ENCODE measurements at regions not wholly inside any gene's neighbourhood (a gene's known extent, or its start where the extent isn't known, plus 50 kb on each side); places are given as distances from the start of the nearest gene placed in this dataset.

DNA sequence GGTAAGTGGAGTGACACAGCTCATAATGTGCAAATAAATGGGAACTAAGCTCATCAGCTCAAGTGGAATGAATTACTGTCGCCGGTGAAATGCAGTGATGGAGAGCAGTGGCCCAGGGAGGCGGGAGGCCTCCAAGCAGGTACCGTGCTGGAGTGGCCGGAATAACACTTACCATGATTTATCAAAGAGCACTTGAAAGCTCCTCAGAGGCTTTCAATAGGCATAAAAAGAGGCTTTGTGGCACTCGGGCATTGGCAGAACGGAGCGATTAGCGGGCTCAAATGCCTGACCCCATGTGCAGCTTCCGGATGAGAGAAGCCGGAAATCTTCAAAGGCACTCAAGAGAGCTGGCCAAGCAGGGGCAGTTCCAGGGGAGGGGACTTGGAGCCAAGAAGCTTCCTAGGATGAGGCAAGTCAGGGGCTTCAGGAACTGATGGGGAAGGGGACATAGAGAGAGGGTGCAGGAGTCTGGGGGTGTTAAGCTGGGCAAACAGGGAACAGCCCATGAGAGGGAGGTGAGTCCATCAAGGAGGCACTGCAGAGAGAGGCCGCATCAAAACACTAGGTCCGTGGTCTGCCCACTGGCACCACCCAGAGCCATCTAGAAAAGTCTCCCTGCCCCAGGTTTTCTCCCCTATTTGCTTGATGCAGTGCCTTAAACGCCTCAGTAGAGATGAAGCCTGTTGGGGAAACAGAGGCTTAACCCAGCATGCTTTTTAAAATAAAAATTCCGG, 144.0 kb upstream of the IRX6 start:
- DNase-seq: no peak

DNA sequence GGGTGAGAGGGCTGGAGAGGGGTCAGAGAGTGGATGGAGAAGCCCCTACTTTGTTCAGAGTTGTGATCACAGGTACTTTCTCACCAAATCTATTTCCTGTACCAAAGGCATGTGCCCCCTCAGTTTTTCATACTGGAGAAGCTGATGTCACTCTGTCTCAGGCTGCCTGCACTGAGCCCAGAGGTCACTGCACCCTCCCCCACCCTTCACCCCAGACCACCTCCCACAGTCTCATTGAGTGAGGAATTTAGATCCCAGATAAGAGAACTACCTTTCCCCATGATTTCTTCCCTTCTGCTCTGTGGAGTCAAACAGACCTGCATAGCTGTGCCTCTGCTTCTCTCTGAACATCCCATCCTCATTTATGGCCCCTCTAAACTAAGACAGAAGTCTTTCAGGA, 140.0 kb upstream of the IRX6 start:
- DNase-seq: no peak

DNA sequence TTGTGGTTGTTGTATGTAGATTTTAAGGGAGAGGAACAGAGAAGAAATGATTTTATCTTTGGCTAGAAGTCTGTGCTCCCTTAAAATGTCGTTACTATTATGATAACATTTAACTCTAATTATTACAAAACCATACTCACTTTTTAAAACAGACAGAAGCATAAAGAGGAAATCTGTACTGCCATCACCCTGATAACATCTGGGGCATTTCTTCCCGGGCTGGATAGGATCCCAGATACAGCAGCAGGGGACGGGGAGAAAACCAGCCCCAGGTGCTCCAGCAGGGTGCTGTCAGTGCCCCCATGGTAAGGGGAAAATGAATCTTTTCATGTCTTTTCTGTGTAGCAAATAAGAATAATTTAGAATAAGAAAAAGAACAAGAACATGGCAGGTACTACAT, 139.4 kb upstream of the IRX6 start:
- DNase-seq: no peak

DNA sequence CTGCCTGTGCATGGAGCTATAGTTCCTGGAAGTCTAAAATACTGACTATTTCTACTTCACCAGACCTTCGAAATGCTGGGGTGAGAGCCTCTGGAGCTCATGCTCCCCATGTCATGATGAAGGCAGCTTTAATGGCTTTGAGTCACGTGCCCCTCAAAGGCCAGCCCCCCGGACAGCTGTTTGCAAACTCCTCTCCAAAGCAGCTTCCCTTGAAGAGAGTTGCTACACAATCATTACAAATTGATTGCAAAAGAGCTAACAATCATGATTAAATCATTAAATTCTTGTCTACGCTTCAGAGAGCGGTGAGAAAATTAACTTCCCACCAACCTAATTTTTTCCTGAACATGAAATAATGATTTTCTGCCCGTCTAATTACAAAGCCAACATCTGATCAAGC, 134.8 kb upstream of the IRX6 start:
- no peak for DNase-seq

DNA sequence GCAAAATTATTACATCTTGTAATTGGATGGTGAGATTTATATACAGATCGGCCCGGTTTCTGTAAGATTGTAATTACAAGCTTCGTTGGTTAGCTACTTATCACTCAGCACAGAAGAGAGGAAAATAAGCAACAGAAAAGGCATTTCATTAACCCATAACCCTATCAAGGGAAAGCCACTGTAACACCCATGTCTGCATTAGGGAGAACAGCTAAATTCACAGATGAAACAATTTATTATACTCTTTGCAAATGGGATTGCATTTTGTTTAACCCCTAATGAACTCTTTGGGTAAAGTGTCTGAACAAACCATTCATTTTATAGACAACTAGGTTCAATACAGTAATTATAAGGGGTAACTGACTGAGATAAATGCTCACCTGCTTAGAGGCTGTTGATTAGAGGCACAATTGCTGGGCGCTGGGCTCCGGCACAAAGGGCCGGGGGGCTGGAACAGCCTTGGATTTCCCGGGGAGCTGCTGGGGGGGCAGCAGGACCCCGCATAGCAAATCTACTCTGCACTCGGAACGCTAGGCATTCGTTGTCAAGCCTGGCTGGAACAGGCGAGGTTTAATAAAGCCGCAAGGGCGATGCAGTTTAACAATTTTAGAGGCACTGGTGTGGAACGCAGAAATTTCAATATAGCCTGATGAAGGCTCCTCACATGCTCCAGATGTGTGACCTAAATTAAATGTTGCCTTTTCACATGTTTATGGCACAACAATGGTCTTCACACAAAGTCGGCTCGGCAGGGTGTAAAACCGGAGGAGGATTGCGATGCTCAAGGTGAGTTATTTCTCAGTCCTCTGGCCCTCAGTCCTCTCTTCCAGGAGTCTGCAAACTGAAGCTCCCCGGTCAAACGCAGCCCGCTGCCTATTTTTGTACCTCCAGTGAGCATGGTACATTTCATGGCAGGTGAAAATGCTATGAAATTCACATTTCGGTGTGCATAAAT, 134.0 kb upstream of the IRX6 start:
- no peak for DNase-seq

DNA sequence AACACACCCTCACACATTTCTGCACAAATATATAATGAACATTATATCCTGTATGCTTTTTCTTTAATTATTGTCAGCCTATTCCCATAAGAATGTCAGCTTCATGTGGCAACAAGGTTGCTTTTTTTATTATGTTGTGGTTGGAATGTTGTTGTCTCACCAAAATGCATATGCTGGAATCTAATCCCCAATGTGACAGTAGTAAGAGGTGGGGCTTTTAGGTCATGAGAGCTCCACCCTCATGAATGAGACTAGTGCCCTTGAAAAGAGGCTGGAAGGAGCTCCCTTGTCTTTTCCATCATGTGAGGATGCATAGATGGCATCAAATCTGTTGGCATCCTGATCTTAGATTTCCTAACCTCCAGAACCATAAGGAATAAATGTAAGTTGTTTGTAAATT, 131.3 kb upstream of the IRX6 start:
- DNase-seq: no peak

DNA sequence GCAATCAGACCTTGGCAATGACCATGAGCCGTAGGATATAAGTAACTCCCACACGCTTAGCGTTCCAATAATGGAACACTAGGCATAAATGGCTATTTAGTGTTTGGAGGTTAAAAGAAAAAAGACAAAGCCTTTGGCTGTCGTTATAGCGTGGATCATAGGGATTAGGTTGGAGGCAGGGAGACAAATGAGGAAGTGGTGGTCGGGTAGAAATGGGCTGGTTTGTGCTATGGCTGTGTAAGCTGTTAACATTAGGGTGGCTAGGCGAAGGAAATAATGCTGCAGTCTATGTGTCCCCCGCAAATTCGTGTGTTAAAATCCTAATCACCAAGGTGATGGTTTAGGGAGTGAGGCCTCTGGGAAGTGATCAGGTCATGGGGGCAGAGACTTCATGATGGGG, 120.4 kb upstream of the IRX6 start:
- no peak for DNase-seq

DNA sequence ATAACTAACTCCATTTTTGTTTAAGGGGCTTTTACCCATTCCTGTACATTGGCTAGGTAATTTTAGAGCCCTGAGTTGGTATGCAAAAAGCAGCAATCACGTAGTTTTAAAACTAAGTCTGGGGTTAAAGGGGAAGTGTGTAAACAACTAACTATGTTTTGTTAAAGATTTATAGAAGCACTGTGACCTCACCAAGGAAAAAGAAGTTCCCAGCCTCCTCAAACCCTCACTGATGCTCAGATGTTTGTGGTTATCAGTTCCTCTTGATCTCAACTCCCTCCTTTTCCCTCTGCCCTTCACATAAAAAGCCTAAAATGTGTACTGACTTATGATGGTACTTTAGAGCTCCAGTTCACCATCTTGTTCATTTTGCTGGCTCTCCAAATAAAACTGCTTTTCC, 119.9 kb upstream of the IRX6 start:
- no peak for DNase-seq

DNA sequence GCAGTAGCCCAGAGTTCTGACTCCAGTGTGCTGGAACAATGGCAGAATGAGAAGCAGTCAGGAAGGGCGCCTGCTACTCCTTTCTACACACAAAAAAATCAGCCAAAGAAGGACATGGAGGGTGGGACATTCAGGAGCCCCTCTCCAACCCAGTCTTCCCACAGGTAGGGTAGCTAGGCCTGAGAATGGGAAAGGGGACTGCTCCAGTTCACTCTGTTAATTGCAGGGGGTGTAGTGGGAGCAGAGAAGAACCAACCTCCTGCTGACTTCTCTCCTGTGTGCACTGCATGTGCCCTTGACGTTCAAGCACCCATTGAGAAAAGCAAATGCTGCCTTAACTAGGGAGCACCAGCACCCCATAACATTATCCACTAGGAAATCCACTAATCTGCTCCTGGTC, 119.1 kb upstream of the IRX6 start:
- no peak for DNase-seq

DNA sequence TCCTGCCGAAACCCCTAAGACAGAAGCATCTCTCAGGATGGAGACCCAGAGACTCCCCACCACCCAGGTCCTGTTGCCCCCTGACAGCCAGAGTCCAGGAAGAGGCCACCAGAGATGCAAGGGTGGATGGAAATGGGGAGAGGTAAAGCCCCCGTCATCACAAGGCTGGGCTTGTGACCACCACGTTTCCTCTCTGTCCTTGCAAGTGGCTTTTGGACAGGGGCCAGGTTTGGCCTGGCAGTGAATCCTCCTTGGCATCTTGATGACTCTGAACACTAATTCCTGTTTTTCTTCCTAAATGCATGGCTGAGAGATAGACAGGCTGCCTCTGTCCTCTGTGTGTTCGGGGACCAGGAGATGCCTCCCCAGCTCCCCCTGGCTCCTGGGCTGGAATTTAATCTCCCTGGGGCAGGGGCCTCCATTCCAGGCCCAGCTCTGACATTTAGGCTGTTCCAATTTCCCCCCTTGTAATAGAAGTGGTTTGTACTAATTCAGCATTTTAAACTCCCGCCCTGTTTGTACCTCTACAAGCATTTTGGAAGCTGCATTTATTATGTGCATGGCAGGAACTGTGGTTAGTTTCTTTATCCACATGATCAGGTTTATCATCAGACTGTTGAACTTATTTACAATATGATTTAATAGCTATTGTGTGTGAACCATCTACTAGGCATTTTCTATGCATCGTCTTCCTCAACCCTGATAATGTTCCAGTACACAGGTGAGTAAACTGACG, 116.1 kb upstream of the IRX6 start:
- no peak for DNase-seq

DNA sequence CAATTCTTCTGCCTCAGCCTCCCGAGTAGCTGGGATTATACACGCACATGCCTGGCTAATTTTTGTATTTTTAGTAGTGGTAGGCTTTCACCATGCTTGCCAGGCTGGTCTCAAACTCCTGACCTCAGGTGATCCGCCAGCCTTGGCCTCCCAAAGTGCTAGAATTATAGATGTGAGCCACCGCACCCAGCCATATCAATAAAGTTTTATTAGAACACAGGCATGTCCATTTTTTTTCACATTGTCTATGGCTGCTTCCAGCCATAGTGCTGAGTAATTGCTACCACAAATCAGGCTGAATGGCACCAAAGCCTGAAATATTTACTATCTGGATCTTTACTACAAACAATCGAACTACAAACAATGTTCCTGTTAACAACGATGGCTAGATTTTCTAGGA, 114.4 kb upstream of the IRX6 start:
- no peak for DNase-seq

DNA sequence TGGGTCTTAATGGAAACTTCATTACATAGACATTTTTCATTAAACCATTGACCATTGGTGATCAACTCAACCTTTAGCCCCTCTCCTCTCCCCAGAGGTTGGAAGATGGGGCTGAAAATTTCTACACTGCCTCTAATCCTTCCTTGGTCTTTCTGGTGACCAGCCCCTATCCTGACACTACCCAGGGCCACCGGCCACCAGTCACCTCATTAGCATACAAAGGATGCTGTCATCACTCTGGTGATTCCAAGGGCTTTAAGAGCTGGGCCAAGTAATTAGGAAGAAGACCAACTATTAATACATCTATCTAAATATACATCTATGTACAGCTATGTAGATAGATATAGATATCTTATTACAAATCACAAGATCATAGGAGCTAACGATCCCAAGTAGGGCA, 111.2 kb upstream of the IRX6 start:
- no peak for DNase-seq

DNA sequence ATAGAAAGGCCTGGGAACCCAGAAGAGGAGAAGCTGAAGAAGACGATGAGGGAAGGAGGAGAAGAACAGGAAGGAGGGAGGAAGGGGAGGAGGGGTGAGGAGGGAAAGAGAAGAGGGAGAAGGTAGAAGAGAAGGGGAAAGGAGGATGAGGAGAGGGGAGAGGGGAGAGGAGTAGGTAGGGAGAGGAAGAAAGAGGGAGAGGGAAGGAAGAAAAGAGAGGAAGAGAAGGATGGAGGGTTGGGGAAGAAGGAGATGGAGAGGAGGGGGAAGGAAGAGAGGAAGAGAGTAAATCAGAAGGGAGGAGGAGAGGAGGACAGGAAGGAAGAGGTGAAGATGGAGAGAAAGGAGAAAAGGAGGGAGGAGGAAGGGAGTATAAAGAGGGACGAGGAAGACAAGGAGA, 109.6 kb upstream of the IRX6 start:
- no peak for DNase-seq

DNA sequence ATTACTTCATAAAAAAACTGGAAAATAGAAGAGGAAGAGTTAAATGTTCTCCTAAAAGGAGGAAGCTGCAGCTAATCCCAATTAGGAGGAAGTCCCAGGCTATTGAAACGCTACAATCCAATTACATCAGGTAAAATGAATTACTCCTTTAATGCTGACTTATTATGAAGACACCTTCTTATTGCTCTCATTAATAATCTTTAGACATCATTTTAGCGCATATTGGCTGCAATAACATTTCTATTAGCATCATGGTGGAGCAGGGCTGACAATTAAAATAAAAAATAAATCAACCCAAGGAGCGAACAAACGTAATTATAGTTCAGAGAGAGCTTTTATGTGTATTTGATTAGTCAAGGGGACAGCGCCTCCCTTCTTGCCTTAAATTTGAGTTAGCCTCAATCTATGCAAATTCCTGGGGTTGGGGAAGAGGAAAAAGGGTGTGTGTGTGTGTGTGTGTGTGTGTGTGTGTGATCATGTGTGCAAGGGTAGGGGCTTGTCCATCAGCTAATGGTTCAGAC, 109.0 kb upstream of the IRX6 start:
- no peak for DNase-seq

DNA sequence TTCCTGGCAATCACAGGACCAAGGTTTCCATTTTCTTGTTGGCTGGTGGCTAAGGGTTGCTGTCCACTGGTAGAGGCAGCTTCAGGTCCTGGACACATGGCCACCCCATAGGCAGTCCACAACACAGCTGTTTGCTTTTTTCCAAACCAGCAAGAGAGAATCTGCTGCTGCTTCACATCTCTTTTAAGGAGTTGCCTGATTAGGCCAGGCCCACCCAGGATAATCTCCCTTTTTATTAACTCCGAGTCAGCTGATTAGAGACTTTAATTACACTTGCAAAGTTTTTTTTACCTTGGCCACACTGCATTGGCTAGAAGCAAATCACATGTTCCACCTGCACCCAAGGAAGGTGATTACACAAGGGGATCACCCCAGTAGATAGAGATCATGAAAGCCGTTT, 106.6 kb upstream of the IRX6 start:
- no peak for DNase-seq

DNA sequence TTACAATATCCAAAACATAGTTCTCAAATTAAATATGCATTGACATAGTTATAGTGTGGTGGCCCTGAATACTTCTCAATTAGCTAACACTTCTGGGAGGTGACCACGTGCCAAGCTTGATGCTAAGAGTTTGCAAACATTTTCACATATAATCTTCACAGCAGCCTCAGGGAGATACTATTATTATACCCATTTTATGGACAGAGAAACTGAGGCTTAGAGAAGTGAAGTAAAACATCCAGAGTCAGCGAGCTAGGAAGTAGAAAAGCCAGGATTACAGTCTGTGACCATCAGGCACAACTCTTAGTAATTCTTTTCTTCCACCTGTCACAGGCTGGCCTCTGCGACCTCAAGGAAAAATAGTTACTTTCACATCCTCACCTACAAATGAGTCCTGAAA, 102.2 kb upstream of the IRX6 start:
- no peak for DNase-seq

DNA sequence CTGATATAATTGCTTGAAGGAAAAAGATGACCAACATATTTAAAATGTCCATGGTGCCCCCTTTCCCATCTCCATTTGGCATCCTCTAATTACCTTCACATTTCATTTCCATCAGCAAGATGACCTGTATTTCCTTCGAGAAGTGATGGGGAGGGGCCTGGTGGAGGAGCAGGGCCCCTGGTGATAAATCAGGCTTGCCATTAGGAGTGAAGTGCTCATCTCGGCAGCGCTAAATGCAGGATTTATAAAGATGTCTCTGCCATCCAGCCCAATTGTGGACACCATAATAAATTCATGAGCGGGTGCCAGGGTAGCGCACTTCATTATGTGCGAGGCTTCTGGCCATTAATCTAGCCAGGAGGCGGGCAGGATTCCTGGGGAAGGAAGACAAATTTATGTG, 101.5 kb upstream of the IRX6 start:
- DNase-seq: no peak

DNA sequence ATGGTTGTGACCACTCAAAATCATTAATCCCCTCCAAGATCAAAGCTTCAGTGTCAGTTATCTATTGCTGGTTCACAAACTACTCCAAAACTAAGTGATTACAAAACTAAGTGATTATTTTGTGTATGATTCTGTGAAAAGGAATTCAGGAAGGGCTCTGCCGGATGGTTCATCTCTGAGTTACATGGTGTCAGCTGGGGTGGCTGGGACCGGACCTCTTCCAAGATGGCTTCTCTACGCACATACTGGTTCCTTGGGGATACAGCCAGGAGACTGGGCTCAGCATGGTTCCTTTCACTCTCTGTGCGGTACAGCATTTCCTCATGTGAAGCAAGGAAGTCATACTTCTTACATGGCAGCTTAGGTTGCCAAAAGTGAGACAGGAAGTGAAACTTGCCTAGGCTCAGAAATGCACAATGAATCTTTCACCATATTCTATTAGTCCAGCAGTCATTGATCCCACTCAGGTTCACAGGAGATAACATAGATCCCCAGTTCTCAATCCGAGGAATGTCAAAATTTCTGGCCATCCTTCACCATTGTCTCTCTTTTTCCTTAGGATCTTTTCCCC, 97.9 kb upstream of the IRX6 start:
- DNase-seq: no peak

DNA sequence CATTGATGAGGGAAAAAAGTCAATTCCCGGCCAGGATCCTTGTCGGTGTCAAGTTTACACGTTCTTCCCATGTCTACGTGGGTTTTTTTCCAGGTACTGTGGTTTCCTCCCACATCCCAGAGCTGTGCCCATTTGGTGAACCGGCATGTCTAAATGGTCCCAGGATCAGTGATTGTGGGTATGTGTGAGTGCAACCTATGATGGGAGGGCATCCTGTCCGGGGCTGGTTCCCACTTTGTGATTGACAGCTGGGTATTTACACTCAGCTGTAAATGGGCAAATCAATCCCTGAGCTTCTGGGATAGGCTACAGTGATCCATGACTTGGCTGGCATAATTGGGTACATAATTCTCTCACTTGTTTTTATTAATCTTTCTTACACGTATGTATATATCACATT, 91.2 kb upstream of the IRX6 start:
- no peak for DNase-seq

DNA sequence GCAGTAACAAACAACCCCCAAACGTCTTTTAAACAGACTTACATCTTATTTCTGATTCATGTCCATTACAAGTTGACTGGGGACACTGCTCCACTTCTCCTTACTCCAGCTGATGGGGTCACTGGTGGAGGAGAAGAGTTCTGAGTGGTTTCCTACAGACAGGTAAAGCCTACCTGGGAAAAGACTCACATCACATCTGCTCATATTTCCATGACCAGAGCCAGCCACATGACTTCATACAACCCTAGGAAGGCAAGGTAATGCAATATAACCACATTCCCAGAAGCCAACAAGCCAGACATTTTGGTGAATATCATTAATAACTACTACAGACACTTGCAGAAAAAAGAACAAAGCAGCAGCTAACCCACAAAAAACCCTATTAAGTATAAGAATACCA, 90.5 kb upstream of the IRX6 start:
- no peak for DNase-seq

DNA sequence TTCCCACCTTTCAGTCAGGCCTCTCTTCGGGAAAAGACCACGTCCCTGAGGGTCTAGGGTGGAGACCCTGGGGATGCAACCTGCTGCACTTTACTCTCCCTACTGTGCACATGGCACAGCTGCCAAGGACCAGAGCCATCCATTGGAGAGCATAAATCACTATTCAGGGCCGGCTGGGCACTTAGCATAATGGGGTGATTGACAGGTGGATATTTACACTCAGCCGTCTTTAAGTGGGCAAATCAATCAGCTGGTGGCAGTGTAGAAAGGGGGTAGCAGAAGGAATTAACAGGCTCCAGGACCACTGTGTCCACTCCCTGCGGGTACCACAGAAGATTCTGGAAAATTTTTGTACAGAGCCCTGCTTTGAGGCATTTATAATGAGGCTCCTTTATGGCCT, 87.3 kb upstream of the IRX6 start:
- DNase-seq: no peak

DNA sequence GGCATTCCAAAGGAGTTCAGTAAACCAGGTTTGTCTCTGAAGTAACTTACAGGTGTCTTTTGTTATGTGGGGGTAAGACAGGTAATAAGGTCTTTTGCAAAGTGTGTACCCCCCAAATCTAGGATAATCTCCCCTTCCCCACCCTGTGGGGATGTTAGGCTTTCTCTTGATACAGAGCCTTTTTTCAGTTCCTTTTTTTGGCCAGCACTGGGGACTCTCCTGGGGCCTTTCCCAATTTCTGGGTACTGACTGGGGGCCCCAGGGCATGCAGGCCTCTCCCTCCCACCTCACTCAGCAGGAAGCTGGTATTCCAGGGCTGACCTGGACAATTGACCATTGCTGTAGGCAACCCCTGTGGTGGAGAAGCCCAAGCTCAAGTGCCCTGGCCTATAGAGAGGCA, 84.3 kb upstream of the IRX6 start:
- no peak for DNase-seq

DNA sequence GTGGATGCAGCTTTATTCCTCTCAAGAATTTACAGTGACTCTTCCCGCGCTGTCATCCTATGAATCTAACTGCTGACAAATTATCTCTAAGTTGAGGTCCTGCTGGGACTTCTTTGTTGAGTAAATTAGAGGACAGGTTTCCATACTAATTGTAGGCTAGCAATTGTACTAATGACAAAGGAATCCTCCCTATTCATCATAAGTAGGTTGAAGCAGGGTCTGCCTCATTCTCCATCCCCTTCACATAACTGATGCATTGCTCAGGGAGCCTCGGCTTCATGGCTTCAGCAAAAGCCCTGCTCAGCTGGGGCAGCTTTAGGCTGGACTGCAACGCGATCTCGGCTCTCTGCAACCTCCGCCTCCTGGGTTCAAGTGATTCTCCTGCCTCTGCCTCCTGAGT, 83.1 kb upstream of the IRX6 start:
- no peak for DNase-seq

Measured in stimulated activated CD4-positive, alpha-beta T cell treated with anti-CD3 and anti-CD28 coated beads, Interleukin-2, amount 100 ng/mL, for 48 hours (primary cell).